H9 (cell line): ENCODE measurements at regions not wholly inside any gene's neighbourhood (a gene's known extent, or its start where the extent isn't known, plus 50 kb on each side); places are given as distances from the start of the nearest gene placed in this dataset.

Source experiments
- DNase-seq: peaks from one replicate; pipeline ENCODE4 v3.0.0-alpha.2; 2017
- H2AFZ ChIP-seq: one replicate; pipeline ENCODE4 v1.6.1; 2013; ENCODE audit warnings: mild to moderate bottlenecking, low read length, control low read depth, moderate library complexity
- H2AK5ac ChIP-seq: 2 replicates; pipeline ENCODE4 v1.6.1; 2013; ENCODE audit warnings: low read length, control low read depth, mixed read lengths; ENCODE audit not compliant: insufficient read length
- H2BK120ac ChIP-seq: one replicate; pipeline ENCODE4 v1.6.1; 2013; ENCODE audit warnings: low read depth, mild to moderate bottlenecking, low read length, control low read depth, inconsistent platforms; ENCODE audit not compliant: poor library complexity, severe bottlenecking
- H2BK12ac ChIP-seq: 2 replicates; pipeline ENCODE4 v1.6.1; 2013; ENCODE audit warnings: low read length, control low read depth, mixed read lengths, low read depth; ENCODE audit not compliant: insufficient read length
- H2BK15ac ChIP-seq: 2 replicates; pipeline ENCODE4 v1.6.1; 2013; ENCODE audit warnings: low read depth, low read length, control low read depth
- H2BK20ac ChIP-seq: one replicate; pipeline ENCODE4 v1.6.1; 2013; ENCODE audit warnings: low read depth, mild to moderate bottlenecking, low read length, control low read depth, inconsistent platforms; ENCODE audit not compliant: poor library complexity, severe bottlenecking
- H2BK5ac ChIP-seq: 2 replicates; pipeline ENCODE4 v1.6.1; 2013; ENCODE audit warnings: low read length, control low read depth, mixed read lengths; ENCODE audit not compliant: insufficient read length
- H3K14ac ChIP-seq: 2 replicates; pipeline ENCODE4 v1.6.1; 2013; ENCODE audit warnings: low read length, control low read depth; ENCODE audit not compliant: insufficient read depth
- H3K18ac ChIP-seq: 2 replicates; pipeline ENCODE4 v1.6.1; 2013; ENCODE audit warnings: low read depth, mild to moderate bottlenecking, mixed read lengths, low read length, control low read depth; ENCODE audit not compliant: insufficient read length
- H3K23ac ChIP-seq: 2 replicates; pipeline ENCODE4 v1.6.1; 2013; ENCODE audit warnings: low read length, control low read depth, mixed read lengths, low read depth; ENCODE audit not compliant: insufficient read length
- H3K23me2 ChIP-seq: 2 replicates; pipeline ENCODE4 v1.6.1; 2013; ENCODE audit warnings: low read depth, mild to moderate bottlenecking, mixed read lengths, low read length, control low read depth; ENCODE audit not compliant: insufficient read length, poor library complexity, severe bottlenecking
- H3K27ac ChIP-seq: 2 replicates; pipeline ENCODE4 v1.5.1; 2013; ENCODE audit warnings: low read length, control low read depth, mixed read lengths, low read depth; ENCODE audit not compliant: insufficient read length
- H3K27me3 ChIP-seq: 2 replicates; pipeline ENCODE4 v1.6.1; 2013; ENCODE audit warnings: low read length, control low read depth, inconsistent platforms; ENCODE audit not compliant: insufficient read depth
- H3K4ac ChIP-seq: 2 replicates; pipeline ENCODE4 v1.6.1; 2013; ENCODE audit warnings: low read depth, mild to moderate bottlenecking, control low read depth, inconsistent platforms, low read length, moderate library complexity
- H3K4me1 ChIP-seq: 2 replicates; pipeline ENCODE4 v1.6.1; 2013; ENCODE audit warnings: low read length, control low read depth, inconsistent platforms; ENCODE audit not compliant: insufficient read depth
- H3K4me2 ChIP-seq: 2 replicates; pipeline ENCODE4 v1.6.1; 2013; ENCODE audit warnings: low read length, control low read depth, mixed read lengths; ENCODE audit not compliant: insufficient read length, insufficient read depth
- H3K56ac ChIP-seq: 2 replicates; pipeline ENCODE4 v1.6.1; 2013; ENCODE audit warnings: low read depth, mild to moderate bottlenecking, mixed read lengths, low read length, control low read depth; ENCODE audit not compliant: insufficient read length
- H3K79me1 ChIP-seq: 2 replicates; pipeline ENCODE4 v1.6.1; 2013; ENCODE audit warnings: low read depth, mild to moderate bottlenecking, moderate library complexity, low read length, control low read depth, inconsistent platforms; ENCODE audit not compliant: insufficient read depth, poor library complexity, severe bottlenecking
- H3K79me2 ChIP-seq: 2 replicates; pipeline ENCODE4 v1.6.1; 2013; ENCODE audit warnings: low read length, control low read depth, inconsistent platforms; ENCODE audit not compliant: insufficient read depth
- H3K9ac ChIP-seq: 2 replicates; pipeline ENCODE4 v1.6.1; 2013; ENCODE audit warnings: low read length, control low read depth, mixed read lengths; ENCODE audit not compliant: insufficient read length; ENCODE audit errors: extremely low read depth
- H3K9me3 ChIP-seq: one replicate; pipeline ENCODE4 v1.6.1; 2013; ENCODE audit warnings: low read depth, low read length, inconsistent platforms; ENCODE audit not compliant: control insufficient read depth
- H3T11ph ChIP-seq: one replicate; pipeline ENCODE4 v1.6.1; 2013; ENCODE audit warnings: mild to moderate bottlenecking, low read length, control low read depth, inconsistent platforms
- H4K20me1 ChIP-seq: one replicate; pipeline ENCODE4 v1.6.1; 2013; ENCODE audit not compliant: control insufficient read depth, insufficient read length, insufficient read depth
- H4K5ac ChIP-seq: 2 replicates; pipeline ENCODE4 v1.6.1; 2013; ENCODE audit warnings: low read depth, mild to moderate bottlenecking, mixed read lengths, low read length, control low read depth; ENCODE audit not compliant: insufficient read length
- H4K8ac ChIP-seq: replicated peaks from 2 replicates; pipeline ENCODE4 v1.6.1; 2013; ENCODE audit warnings: low read length, control low read depth, mixed read lengths, low read depth; ENCODE audit not compliant: insufficient read length
- H4K91ac ChIP-seq: 2 replicates; pipeline ENCODE4 v1.6.1; 2013; ENCODE audit warnings: low read depth, mild to moderate bottlenecking, moderate library complexity, mixed read lengths, low read length, control low read depth; ENCODE audit not compliant: insufficient read length
- H3K27ac Mint-ChIP-seq, 3 experiments: 2 replicates in 2 of 3; 3 replicates in 1 of 3; pipeline ENCODE4 v1.8.0; 2020 to 2021; ENCODE audit warnings: mixed read lengths in 3 of 3, mild to moderate bottlenecking in 1 of 3, moderate library complexity in 1 of 3
- H3K27me3 Mint-ChIP-seq: 2 replicates; pipeline ENCODE4 v1.8.0; 2021; ENCODE audit warnings: low read depth, mild to moderate bottlenecking, moderate library complexity, mixed read lengths
- H3K36me3 Mint-ChIP-seq, 3 experiments: 2 replicates in 2 of 3; 3 replicates in 1 of 3; pipeline ENCODE4 v1.8.0; 2020 to 2021; ENCODE audit warnings: low read depth in 3 of 3, mixed read lengths in 3 of 3; ENCODE audit not compliant: insufficient read depth in 1 of 3
- H3K4me1 Mint-ChIP-seq, 2 experiments: 2 replicates each; pipeline ENCODE4 v1.8.0; 2020; ENCODE audit warnings: mixed read lengths in 2 of 2
- H3K4me3 Mint-ChIP-seq, 2 experiments: 2 replicates in 1 of 2; 3 replicates in 1 of 2; pipeline ENCODE4 v1.8.0; 2020 to 2021; ENCODE audit warnings: mild to moderate bottlenecking in 2 of 2, mixed read lengths in 2 of 2, moderate library complexity in 1 of 2
- H3K9me3 Mint-ChIP-seq, 2 experiments: 2 replicates in 1 of 2; 3 replicates in 1 of 2; pipeline ENCODE4 v1.8.0; 2020; ENCODE audit warnings: mild to moderate bottlenecking in 2 of 2, mixed read lengths in 2 of 2, moderate library complexity in 1 of 2
- WGBS: extraction: QIAGEN DNeasy Blood & Tissue Kit; methylation state at CpG from one replicate; pipeline ENCODE4 v1.1.7; 2013; ENCODE audit warnings: missing lambda C conversion rate, low lambda C conversion rate, mixed read lengths; ENCODE audit not compliant: insufficient read length; ENCODE audit errors: extremely low coverage; 5-methylcytosine and 5-hydroxymethylcytosine counted together
- TF ChIP-seq, protein P1 (sequence below): fragments of 200-600 bp; sonication (generic); conservative IDR thresholded peaks from 3 replicates; pipeline ENCODE4 v1.8.0; 2021; ENCODE audit warnings: antibody characterized with exemption, mild to moderate bottlenecking

GRCh38 chr13:104270731-104271130 is 1204.5 kb upstream of the SLC10A2 start:
- no peak overlapping the region for H2AFZ ChIP-seq
- H3K79me2 ChIP-seq: no peaks in the 10 kb centered on the region
- H3K27me3 Mint-ChIP-seq: no peaks in the 10 kb centered on the region
- no peak overlapping the region for H3K14ac ChIP-seq
- no peaks in the 10 kb centered on the region for H3K79me1 ChIP-seq
- DNase-seq: no peak
- H3K27me3 ChIP-seq: no peaks in the 10 kb centered on the region
- no peak overlapping the region for H2BK20ac ChIP-seq
- no peak overlapping the region for H4K8ac ChIP-seq
- H4K91ac ChIP-seq: no peak overlapping the region
- H3K9me3 ChIP-seq: no peaks in the 10 kb centered on the region
- no CpG with 5 or more reads among the region's 3 CpGs for WGBS
- H3K4me2 ChIP-seq: no peak overlapping the region
- no peak overlapping the region for H3K4ac ChIP-seq
- H2AK5ac ChIP-seq: no peak overlapping the region
- no peak overlapping the region for H3K23ac ChIP-seq
- H3K27ac ChIP-seq: no peak overlapping the region
- peaks cover 0 to 4% of the 10 kb centered on the region in 2 experiments; a peak in 1 of 5 replicates for H3K9me3 Mint-ChIP-seq
- no peak overlapping the region for H4K5ac ChIP-seq
- no peaks in the 10 kb centered on the region for H4K20me1 ChIP-seq
- H3K23me2 ChIP-seq: no peaks in the 10 kb centered on the region
- no peak overlapping the region for H2BK5ac ChIP-seq
- H3K56ac ChIP-seq: no peak overlapping the region
- no peak overlapping the region for H2BK120ac ChIP-seq
- no peak overlapping the region for H3T11ph ChIP-seq
- H3K9ac ChIP-seq: no peak overlapping the region
- H3K18ac ChIP-seq: no peak overlapping the region
- peak overlapping the region in 1 of 3 experiments; percentile 49; a peak in 1 of 7 replicates for H3K27ac Mint-ChIP-seq
- no peak overlapping the region for H2BK12ac ChIP-seq
- TF ChIP-seq, protein P1, sequence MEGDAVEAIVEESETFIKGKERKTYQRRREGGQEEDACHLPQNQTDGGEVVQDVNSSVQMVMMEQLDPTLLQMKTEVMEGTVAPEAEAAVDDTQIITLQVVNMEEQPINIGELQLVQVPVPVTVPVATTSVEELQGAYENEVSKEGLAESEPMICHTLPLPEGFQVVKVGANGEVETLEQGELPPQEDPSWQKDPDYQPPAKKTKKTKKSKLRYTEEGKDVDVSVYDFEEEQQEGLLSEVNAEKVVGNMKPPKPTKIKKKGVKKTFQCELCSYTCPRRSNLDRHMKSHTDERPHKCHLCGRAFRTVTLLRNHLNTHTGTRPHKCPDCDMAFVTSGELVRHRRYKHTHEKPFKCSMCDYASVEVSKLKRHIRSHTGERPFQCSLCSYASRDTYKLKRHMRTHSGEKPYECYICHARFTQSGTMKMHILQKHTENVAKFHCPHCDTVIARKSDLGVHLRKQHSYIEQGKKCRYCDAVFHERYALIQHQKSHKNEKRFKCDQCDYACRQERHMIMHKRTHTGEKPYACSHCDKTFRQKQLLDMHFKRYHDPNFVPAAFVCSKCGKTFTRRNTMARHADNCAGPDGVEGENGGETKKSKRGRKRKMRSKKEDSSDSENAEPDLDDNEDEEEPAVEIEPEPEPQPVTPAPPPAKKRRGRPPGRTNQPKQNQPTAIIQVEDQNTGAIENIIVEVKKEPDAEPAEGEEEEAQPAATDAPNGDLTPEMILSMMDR: no peak
- H2BK15ac ChIP-seq: no peak overlapping the region
- no peaks in the 10 kb centered on the region for H3K4me1 ChIP-seq
- H3K4me3 Mint-ChIP-seq: no peak overlapping the region
- H3K4me1 Mint-ChIP-seq: no peaks in the 10 kb centered on the region
- peaks cover 0 to 3% (median 0%) of the 10 kb centered on the region in 3 experiments; a peak in 2 of 7 replicates for H3K36me3 Mint-ChIP-seq
